Hematopoietic multipotent progenitor cell treated with erythropoietin and hydrocortisone succinate and interleukin-3 and kit ligand, for 6 days (in vitro differentiated cells): ENCODE measurements at regions not wholly inside any gene's neighbourhood (a gene's known extent, or its start where the extent isn't known, plus 50 kb on each side); places are given as distances from the start of the nearest gene placed in this dataset.
A peak's percentile ranks its signal among the peaks of the same experiment; 100 is the strongest.

Experiments used
- DNase-seq: peaks from one replicate; pipeline ENCODE4 v3.0.0-alpha.2; 2015

- DNase-seq = no peak
Observed at GRCh38 chr5:109529987-109530386, 120.2 kb upstream of the PJA2 start.

DNA sequence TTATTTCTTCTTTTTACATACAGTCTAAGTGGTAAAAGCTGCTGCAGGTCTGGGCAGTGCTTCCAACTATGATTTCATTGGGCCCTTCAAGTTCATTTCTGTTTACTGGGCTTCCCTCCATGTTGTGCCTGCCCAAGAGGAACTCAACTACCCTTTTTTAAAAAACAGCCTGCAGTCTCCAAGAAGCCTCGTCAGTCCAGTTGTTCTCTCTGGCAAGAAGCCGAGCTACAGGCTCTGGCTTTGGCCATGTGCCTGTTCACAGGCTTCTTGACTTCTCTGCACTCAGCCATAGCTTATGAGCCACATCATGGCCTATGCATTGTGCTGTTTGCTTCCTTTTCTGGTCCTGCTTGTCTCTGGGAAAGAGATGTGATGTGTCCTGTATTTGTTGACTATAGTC, 119.7 kb upstream of the PJA2 start:
- DNase-seq = no peak

GRCh38 chr5:109524555-109524954, 114.8 kb upstream of the PJA2 start:
- no peak for DNase-seq

- no peak for DNase-seq
Observed at GRCh38 chr5:109524026-109524425, 114.3 kb upstream of the PJA2 start.

- no peak for DNase-seq
Observed at GRCh38 chr5:109522404-109522803, 112.6 kb upstream of the PJA2 start.

DNA sequence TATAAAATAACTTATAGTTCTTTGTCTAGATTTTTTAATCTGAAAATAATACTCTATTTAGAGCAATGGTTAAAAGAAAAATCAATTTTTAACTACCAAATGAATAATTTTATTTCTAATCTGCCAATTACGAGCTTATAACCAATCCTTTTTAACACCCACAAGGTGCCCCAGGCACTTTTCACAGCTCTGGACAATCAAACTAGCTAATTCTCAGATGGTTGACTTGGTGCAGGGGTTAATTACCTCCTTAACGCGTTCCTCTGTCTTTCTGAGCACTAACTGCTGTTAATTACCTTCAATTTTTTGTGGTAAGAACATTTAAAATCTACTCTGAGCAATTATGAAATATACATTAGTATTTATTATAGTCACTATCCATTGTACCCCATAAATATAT, 109.6 kb upstream of the PJA2 start:
- DNase-seq = no peak

DNA sequence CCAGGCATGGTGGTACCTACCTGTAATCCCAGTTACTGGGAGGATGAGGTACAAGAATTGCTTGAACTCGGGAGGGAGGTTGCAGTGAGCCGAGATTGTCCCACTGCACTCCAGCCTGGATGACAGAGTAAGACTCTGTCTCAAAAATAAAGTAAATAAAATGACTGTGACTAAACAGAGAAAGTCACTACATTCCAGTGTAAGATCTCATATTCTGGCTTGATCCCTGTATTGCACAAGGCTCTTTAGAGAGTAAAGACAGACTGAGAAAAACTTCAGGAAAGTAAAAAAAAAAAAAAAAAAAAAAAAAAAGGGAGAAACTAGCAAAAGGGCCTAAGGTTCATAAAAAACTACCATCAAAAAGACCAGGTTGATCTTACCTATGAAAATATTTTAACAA, 106.6 kb upstream of the PJA2 start:
- no peak for DNase-seq

DNA sequence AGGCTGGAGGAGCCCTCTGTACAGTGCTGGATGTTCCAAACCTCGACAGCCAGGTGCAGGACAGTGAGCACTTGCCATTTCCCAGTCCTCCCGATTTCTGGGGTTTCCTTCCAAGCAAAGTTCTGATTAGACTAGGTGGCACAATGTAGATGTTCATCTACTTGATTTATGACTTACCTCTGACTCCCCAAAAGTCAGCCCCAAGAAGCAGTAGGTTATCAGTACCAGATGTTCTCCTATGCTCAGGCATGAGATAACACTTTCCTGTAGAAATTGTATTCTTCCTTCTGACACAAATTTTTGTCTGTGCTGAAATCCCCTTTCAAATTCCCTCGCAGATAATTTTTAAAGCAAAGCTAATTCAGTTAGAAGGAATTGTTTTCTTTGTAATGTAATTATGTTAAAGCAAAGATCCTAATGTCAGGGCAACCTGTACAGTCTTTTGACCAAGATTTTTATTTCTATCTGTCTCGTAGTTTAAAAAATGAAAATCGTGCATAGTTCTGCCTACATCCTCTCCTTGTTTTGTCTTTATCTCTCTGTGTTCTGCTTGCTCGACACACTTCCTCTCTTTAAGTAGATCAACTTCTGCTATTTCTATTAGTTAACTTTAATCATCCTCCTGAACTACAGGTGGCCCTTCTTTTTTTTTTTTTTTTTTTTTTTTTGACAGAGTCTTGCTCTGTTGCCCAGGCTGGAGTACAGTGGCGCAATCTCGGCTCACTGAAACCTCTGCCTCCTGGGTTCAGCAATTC, 102.4 kb upstream of the PJA2 start:
- DNase-seq = peak; percentile 21

GRCh38 chr5:109506556-109506955, 96.8 kb upstream of the PJA2 start:
- DNase-seq = no peak

DNA sequence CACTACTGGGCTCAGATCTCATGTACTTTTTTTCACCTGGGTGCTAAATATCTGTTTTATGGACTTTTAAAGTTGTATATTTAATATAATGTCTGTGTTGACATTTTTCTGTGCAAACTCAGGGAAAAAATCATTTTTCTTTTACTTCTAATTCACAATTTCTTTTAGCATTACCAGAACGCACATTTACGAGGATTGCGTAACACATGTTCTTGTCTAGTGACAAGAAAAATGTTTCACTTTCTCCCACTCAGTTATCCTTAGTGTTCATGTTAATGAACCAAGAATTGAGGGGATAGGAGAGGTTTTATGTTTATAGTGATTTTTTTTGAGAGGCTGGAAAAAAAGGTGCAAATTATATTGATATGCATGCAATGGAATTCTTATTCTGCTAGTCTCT, 86.3 kb upstream of the PJA2 start:
- DNase-seq = no peak

- DNase-seq = no peak
Observed at GRCh38 chr5:109487753-109488420, 78.1 kb upstream of the PJA2 start.

DNA sequence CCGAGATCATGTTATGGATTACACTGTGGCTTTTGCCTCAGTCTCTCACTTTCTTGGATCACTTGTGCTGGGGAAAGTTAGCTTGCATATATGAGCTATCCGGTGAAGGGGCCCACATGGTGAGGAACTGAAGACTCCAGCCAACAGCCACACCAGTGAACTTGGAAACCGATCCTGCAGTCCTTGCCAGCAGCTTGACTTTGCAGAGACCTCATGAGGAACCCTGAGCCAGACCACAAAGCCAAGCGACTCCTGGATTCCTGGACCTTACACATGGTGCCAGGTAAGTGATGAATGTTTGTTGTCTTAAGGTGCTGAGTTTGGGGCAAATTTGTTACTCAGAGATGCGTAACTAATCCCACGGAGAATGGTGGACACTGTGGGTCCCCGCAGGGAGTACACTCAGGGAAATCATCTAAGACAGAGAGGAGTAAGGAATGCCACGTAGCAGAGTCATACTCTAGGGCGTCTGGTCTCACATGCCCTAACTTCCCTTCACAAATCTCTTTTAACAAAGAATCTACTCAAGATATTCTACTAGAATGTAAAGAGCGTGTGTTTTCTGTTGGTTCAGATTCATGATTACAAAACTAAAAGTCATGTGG, 76.5 kb upstream of the PJA2 start:
- DNase-seq = no peak

DNA sequence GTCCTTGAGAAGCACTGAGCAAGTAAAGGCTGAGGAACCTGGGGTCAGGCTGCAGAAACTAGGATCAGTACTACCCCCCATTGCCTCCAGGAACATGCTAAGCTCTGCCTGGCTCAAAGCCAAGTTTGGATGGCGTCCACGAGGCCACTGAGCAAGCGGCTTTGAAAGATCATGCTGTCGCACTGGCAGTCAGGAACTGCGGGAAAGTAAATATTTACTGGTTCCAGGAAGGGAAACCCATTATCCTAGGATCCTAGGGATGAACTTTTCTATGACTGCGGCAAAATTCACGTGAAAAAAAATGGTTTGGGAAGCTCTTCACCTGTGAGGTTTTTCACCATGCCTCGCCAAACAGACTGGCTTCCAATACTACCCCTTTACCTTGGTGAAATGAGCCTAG, 75.3 kb upstream of the PJA2 start:
- peak; percentile 55 for DNase-seq

DNA sequence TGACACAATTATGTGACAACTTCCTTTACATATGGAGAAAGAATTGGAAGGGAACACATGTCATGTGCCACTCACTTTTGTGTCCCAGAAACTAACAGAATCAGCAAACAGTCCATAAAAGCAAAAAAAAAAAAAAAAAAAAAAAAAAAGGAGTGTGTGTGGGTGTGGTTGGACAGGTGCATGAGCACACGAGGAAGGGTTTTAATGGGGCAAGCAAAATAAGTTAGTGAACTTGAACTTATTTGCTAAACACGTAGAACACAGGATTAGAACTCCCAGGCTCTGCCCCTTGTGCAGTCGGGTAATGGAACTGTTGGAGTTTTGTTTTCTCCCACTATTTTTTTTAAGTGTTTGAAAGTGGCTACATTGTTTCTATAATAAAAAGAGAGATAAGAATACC, 74.8 kb upstream of the PJA2 start:
- DNase-seq = no peak

DNA sequence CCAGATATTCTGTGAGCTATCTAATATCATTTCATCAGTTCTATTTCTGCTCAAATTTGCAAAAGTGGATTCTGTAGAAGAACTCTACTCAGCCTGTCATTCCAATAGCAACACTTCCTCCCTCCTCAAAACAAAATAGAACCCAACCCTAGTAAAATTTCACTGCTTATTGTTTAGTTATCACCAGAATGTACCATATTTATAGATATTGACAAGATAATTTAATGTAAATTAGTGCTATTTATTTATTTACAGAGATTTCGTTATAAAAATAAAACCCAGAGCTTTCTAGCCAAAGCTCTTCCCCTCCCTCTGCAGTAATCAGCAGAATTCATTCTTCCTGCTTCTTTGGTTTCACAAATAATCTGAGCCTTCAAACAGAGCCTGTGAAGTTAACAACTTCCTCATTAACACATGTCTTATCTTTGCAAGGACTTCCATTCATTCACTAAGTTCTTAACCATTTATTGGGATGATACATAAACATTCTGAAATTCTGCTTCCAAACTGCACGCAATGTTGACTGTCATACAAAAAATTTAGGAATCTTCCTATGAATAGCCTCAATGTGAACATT, 73.7 kb upstream of the PJA2 start:
- DNase-seq = peak; percentile 40

- no peak for DNase-seq
Observed at GRCh38 chr5:109482748-109483147, 73.0 kb upstream of the PJA2 start.

DNA sequence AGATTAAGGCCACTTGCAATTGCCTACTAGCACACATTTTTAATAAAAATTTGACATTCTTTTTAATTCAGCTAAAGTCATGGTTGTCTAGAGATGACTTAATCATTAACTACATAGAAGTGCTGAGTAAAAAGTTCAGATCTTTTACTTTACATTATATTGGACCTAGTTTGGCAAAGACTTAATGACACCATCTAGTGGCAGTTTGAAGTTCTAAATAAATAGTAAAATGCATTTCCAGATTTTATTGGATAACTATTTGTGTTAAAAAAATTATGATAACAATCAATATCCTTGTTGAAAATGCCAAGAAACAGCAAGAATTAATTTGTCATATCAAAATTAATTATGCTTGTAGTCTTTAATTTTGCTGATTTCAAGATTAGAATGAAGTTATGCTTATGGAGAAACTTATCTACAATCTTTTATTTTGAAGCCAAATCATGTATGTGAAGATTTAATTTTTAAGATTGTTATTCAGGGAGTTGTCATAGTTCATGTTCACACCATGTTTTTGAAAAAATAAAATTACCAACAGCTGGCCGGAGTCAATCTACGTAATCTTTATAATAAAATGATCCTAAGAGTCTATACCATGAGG, 69.6 kb upstream of the PJA2 start:
- DNase-seq = peak; percentile 64

DNA sequence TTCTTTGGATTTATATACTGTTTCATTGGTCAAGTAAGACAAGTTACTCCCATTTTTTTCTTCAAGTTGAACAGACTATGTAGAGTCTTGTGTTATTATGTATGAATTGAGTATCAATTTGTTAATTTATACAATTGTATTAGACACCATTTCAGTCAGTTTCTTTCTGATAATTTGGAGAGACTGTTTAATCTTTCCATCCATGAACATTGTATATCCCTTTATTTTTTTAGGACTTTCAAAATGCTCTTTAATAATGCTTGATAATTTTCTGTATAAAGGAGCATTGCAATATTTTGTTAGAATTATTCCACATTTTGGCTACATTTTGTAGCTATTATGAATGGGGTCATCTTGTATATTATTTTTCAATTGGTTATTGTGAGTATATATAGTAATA, 69.1 kb upstream of the PJA2 start:
- no peak for DNase-seq

- no peak for DNase-seq
Observed at GRCh38 chr5:109476292-109476691, 66.5 kb upstream of the PJA2 start.

- DNase-seq = no peak
Observed at GRCh38 chr5:109469896-109470662, 60.3 kb upstream of the PJA2 start.

DNA sequence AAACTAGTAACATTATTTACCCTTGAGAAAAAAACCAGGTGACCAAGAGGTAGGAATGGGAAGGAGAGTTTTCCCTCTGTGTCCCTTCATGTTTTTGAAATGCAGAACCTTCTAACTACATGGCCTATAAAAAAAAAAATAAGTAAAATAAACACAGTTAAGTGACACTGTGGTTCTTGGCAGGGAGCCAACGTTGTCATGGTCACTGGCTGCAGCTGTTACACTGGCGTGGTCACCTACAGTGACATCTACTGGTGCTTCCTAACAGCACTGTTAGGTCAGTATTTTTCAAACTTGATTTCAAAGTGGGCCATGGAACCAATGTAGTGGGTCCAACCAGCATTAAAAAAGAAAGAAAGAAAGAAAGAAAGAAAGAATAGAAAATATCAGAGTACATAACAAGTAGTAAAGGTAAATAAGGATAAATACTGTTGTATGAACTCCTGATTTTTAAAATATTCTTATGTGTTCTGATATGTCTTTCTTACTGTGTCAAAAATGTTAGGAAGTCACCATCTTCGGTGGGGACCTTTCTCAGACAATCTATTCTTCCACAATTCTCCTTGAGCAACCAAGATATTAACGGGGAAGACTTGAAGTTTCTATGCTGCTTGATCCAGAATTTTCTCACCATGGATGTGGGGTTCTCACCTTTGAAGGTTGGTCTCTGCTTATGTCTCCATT, 59.1 kb upstream of the PJA2 start:
- peak; percentile 98 for DNase-seq

DNA sequence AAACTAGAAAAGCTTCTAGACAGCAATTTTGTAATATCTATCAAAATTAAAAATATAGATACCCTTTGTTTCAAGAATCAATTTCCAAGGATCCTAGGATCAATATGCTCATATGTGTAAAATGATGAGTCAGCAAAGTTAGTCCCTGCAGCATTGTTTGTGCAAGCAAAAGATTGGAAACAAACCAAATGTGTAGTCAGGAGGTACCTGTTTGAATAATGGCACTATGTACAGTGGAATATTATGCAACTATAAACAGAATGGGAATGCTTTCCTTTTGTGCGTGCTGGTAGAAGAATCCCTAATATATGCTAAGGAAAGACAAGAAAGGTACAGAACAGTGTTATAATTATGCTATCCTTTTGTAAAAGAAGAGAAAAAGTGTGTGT, 58.5 kb upstream of the PJA2 start:
- DNase-seq = no peak
